Posterior cingulate gyrus (tissue), 11 donors: ENCODE measurements at regions not wholly inside any gene's neighbourhood (a gene's known extent, or its start where the extent isn't known, plus 50 kb on each side); places are given as distances from the start of the nearest gene placed in this dataset.
"Not testable (repeated sequence)": the region's sequence is repeated elsewhere in the genome, so short reads cannot be mapped to it uniquely, and the experiment has no call there.

Experiments used
- DNase-seq, 10 donors: peaks; one replicate each; pipeline versions ENCODE4 v3.0.0 to v3.0.0-alpha.2; 2020 to 2021; ENCODE audit warnings: mixed read lengths in 3 of 10
- intact Hi-C: fragments of 100-400 bp; cut with DNase I; formaldehyde crosslinking; loops from one replicate; pipeline ENCODE4 v1.15.1; 2023

DNA sequence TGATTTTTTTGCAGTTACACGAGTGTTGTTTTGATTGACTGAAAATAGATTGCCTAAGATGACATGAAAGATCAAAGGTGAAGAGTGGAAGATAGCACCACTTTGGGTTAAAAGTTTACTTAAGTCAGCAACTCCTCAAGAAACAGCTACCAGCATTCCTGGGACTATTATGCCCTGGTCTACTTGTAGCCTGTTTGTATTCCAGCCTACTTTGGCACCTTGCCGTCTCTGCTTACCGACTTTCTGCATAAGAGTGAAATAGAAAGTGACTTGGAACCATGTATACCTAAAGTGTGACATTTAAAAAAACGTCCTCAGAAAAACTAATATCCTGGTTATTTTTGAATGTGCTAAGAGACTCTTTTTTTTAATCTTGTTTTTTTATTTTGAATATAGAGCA lies 631.5 kb upstream of the PTBP2 start:
- no peak for DNase-seq
- intact Hi-C loops: no loop called here

DNA sequence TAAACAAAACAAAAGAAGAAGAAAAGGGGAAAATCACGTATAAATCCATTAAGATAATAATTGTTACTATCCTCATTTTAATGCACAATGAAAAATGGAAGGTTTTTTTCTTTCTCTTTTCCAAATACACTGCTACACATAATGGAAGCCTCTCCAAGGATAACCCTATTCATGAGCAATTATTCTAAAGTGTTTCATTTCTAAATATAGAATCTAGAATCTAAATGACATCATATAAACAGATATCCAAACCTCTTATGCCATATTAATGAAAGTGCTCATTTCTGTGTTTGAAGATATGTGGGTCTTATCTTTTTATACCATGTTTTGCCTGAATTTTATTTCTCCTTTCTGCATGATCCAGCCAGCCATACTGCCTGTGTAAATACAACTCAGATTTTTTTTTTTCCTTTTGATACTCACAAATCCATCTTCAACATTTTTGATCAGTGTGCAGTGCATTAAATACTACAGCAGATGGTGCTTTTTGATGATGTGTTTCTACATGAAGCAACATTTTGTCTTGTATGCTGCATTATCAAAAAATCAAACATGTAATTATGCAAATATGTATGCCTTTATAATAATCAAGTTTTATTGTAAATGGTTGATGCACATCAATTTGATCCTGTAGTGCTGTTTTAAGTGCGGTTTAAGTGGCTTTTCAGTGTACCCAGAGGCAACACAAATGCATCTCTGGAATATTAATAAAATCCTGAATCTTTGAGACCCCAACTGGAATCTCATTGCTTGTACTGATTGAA lies 625.6 kb upstream of the PTBP2 start:
- no peak for DNase-seq
- intact Hi-C loops: no loop called here

DNA sequence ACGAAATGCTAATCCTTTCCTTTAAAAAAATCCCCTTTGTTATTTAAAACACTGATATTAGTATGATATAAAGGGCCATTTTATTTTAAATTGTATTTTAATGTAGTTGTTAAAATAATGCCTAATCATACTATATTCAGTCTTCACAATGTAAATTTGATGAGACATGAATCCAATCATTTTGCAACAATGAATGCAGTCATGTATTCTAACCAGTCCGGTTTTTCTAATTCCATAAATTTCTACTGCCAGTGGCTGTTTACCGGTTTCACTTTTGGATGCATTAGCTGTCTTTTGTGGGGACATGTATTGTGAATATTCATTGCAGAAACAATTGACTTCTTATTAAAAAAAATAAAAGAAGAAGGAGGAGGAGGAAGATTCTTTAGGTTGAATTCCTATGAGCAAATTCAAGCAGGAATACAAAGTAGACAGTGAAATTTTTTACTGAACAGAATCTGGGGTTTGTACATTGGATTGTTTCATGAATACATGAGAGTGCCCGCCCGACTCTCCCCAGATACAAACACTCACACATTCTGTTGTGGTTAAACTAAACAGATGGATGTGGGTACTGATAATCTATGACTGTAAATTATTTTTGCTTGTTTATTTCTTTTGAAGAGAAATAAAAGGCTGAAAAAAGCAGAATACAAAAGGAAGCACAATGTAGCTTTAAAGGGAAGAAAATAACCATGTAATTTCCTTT lies 624.8 kb upstream of the PTBP2 start:
- DNase-seq: no peak
- intact Hi-C loops: no loop called here

DNA sequence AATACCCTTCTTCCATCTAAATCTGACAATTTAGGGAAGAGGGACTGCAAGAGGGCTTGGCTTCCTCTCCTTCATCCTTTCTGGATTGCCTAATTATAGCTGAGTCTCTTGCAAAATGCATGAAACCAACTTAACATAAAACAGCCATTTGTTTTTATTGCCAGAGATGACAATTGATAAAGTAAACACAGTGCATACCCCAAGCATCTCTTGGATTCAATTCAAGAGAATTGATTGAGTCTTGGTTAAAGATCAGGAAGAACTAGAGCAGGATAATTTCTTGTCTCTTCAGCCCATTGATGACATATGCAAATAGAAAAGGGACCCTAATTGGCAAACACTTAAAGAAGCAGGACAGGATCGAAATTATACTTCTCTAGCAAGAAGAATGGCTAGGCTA lies 617.1 kb upstream of the PTBP2 start:
- intact Hi-C loops: no loop called here
- DNase-seq: no peak

DNA sequence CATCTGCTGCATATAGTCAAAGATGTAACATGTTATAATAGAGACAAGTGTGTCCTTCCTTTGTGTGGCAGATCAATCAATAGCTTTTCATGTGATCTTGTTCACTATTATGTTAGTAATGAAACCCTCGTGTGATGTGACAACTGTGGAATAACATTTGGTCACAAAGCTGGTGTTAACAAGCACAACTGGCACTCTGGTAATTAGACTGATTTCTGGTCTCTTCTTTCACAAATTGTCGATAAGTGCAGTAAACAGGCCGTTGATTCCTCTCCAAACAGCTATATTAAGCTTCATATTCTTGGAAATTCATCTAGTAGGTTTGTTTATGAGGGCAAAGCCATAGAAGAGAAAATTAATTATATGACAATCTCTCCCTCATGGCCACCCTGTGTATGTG lies 616.7 kb upstream of the PTBP2 start:
- DNase-seq: no peak
- intact Hi-C loops: no loop called here

DNA sequence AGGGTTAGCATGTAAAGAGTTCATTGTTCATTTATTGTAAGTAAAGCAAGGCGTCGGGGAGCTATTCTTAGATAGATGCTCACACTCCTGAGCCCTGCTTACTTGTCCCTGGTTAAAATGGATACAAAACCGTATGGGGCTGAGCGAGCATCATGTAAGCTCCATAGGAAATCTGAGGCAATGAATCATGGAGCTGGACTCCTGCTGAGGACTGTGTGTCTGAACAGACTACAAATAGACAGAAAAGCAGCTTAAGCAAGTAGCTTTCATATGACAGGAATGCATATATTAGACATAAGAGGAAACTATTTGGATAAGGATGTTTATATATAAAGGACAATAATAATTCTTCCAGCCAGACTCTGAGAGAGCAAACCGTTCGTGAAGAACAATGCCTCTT lies 604.9 kb upstream of the PTBP2 start:
- intact Hi-C loops: no loop called here
- no peak for DNase-seq

DNA sequence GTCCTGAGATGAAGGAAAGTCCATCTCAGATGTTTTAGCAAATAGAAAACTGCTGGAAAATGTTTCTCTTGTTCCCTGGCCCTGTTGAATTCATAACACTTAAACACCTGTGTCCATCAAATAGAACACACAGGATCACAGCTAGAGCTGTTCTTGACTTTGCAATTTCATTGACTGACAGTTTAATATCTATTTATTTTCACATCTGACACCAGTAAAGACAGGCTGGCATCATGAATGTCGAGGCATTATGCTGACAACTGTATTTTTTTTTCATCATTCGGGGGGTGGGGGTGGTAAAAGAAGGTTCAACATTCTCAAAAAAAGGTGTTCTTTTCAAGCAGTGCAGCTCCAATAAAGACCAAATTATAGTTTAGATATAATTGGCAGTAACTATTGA lies 591.2 kb upstream of the PTBP2 start:
- DNase-seq: no peak
- intact Hi-C loops: no loop called here

DNA sequence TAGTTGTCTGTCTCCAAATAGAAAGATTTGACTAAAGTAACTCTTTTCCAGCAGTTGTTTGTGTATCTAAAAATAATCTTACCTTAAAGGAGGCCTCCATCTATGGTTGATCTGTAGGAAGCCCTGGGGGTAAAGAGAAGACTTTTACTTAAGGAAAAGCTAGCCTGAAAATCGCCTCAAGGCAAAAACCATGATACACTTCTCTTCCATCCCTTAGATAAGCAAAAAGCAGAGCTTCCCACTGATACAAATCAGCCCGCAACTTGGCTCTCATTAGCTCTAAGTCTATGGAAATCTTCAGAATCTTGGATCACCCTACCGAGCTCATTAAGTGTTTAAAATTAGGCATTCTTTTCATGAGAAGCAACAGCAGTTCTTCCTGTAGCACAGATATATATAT lies 576.9 kb upstream of the PTBP2 start:
- intact Hi-C loops: no loop called here
- DNase-seq: no peak

DNA sequence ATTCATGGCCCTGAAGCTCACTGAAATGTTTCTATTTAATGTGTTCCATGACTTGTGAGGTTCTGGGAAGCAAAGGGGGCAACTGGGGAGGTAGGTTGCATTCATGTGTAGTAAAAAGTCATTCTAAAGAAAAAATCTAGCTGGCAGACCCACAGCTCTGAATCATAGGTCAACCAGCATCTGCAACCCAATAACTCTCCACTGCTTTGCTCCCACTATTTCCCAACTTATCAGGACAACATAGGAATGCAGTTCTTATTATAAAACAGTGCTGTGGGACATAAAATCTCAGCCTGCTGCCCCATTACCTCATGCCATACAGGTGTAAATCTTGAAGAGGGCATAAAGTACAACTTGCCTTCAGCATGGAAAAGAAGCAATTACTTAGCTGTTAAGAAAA lies 576.1 kb upstream of the PTBP2 start:
- intact Hi-C loops: no loop called here
- DNase-seq: no peak

DNA sequence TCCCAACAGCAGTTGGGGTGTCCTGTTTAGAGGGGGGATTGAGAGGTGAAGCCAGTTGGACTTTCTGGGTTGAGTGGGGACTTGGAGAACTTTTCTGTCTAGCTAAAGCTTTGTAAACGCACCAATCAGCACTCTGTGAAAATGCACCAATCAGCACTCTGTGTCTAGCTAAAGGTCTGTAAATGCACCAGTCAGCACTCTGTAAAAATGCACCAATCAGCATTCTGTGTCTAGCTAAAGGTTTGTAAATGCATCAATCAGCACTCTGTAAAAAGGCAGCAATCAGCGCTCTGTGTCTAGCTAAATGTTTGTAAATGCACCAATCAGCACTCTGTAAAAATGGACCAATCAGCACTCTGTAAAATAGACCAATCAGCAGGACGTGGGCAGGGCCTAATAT lies 568.6 kb upstream of the PTBP2 start:
- DNase-seq, intact Hi-C loops: not testable (repeated sequence)

DNA sequence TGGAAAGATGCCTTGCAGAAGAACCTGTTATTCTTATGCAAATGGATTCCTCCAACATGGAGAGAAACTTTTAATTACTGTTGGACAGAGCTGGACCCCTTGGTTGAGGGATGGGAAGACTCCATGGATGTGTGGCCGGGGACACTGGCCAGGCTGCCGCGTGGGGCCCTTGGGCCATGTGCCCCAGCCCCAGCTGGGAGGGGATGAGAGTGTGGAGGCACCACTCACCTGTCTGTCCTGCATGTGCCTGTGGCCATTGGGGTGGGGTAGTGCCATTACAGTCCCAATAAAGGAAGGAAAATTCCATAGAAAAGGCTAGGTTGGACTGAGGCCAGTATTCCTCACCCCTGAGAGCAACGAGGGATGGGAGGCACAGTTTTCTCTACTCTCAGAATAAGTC lies 564.5 kb upstream of the PTBP2 start:
- no peak for DNase-seq
- intact Hi-C loops: no loop called here

DNA sequence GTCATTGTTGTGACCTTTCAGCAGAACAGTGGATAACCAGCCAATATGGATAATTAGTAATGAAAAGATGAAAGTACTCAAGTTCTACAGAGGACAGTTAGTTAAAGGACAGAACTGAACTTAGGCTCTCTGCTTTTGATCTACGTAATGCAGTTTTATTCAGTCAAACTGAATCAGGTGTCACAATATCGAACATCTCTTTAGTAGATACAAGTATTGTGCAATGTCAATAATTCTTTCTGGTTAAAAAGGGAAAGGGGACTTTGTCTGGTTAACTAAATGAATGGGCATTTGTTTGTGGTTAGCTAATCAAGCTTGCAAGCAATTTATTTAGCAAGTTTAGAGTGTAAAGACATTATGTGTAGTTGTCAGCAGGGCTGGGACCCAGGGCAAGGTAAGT lies 562.2 kb upstream of the PTBP2 start:
- no peak for DNase-seq
- intact Hi-C loops: no loop called here

DNA sequence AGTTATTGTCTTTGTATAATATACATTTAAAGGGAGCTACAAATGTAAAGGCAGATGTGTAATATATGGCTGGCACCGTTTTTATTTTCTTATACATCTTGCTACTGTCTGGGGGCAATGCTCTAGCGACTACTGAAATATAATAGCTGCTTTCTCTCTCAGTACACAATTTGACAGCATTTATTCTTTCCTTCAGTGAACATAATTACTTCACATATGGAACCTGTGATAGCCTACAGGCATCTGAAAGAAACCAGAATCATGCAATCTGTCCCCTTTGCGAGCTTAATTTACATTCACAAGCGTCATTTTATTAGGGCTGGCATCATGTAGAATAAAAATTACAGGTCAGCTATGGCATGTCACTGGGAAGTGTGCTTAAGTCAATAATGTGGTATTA lies 557.5 kb upstream of the PTBP2 start:
- intact Hi-C loops: no loop called here
- no peak for DNase-seq

DNA sequence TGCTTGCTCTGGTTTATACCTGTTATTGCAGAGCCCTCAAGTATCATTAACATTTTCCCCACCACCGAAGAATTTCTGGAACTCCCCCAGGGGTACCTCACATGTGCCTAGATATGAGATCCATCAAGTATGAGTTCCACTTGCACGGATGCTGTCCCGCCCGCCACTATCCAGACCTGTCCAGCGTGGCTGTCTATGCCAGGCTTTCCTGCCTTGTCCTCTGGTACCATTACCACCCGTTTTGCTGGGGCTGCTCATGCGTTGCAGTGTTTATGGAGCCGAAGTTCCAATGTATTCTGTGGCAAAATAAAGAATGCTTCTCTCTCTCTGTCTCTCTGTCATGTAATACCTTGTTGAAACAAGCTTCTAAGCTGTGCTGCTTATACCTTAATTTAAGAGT lies 543.5 kb upstream of the PTBP2 start:
- DNase-seq: peak in 1 of 10 donors; percentile 70
- intact Hi-C loops: no loop called here

DNA sequence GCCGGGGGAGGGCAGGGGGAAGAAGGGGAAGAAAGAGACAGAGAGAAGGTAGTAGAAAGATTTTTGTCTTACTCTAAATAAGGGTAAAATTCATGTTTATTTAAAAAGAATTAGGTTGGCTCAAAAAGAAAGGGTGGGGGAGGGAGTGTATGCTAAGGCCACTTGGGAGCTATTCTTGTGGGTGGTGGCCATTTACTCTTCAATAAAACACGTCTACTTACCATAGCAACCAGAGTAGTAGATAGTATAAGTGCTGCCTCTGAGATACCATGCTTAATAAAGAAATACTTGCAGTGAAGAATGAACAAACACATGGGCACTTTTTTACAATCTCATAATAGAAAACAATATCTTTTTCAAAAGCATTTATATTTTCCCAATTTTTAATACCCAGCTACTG lies 538.1 kb upstream of the PTBP2 start:
- intact Hi-C loops: no loop called here
- DNase-seq: no peak

DNA sequence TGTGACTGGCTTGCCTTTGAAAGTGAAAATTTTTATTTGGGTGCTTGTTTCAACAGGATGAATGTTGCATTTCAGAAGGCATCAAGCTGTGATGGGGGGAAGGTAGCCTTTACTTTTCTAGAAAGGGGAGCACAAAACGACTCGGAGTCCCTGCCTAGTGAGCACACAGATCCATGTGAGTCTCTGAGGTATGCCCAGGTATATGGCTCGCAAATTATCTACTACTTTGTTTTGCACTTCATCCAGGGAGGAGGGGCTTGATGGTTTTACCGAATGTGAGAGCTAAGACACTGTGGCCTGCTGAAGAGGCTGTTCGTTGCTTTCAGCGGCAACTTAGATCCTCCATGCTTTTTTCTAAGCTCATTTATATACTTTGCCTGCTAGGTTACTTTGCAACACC lies 537.7 kb upstream of the PTBP2 start:
- intact Hi-C loops: no loop called here
- DNase-seq: no peak

DNA sequence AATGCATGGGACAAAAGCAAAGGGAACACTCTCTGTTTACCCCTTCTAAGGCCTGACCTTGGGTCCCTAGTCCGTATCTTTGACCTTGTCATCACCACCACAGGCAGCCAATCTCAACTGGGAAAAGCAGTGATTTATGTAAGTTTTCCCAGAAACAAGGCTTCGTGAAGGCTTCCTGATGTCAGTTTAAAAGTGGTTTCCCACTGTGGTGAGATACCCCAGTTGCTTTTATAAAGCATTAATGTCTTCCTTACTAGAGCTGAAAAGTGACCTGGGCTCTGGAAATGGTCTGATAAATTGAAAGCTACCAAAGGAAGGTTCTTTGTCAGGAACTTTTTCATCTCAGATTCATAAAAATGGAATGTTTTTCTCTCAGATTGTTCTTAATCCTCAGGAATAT lies 536.4 kb upstream of the PTBP2 start:
- DNase-seq: no peak
- intact Hi-C loops: no loop called here

DNA sequence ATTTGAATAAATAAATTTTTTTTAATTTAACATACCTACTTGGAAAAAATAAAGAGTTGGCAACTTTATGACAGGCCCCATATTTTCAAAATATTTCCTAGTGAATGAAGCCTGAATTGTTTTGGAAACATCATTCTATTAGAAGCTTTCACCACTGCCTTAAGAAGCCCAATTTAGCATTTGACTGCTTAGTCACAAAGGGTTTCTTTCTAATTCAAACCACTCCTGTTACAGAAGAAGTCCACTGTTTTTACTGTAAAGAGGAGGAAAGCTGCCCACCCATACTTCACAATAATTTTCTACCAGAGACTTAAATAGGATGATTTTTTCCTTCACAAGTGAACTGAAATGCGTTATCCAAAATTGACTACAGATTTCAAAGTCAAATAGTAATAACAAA lies 534.6 kb upstream of the PTBP2 start:
- intact Hi-C loops: no loop called here
- no peak for DNase-seq

DNA sequence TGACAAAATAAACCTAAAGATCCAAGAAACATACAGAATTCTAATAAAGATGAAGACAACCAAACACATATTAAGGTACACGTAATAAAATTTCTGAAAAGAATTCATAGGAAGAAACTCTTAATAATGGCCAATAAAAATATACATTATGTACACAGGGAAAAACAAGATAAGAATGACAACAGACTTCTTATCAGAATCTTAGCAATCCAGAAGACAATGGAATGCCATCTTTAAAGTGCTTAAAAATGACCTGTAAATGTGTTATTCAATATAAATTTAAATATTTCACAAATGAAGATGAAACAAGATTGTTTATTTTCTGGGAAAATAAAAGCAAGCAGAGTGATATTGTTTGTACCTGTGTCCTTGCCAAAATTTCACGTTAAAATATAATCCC lies 530.4 kb upstream of the PTBP2 start:
- DNase-seq: no peak
- intact Hi-C loops: no loop called here

DNA sequence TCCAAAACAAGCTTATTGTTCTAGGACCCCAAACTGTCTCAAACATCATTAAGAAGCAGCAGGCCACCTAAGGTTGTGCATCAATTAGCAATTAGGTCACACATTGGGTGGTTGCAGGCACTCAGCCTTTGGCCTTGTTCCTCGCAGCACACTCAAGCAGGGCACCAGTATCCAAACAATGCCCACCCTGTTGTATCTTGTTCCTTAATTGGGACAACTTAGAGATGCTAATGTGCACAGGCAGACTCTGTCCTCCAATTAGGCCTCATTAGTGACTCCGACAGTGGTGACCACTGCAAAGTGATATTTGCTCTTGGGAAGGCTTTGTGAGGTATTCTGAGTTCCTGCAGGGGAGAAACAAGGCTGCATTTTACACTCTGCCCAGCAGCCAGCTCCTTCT lies 515.1 kb upstream of the PTBP2 start:
- intact Hi-C loops: no loop called here
- DNase-seq: peak in 8 of 10 donors; percentile 8 to 74 (median 20)

DNA sequence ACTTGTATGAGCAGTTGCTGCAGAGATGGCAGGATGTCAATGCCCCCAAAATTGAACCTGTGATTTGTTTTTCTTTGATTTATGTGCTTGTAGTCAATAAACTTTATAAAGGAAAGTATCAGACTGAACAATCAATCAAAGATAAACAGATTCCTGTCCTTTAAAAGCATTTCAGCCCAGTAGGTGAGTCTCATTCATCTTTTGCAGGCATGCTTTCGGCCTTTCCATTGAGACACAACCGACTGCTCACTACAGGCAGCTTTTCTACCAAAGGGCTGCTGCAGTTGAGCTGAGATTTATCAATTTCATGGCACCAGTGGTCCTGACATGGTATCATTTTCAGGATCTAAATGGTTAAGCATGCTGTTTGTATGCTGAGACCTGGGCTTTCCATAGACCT lies 513.6 kb upstream of the PTBP2 start:
- no peak for DNase-seq
- intact Hi-C loops: no loop called here

DNA sequence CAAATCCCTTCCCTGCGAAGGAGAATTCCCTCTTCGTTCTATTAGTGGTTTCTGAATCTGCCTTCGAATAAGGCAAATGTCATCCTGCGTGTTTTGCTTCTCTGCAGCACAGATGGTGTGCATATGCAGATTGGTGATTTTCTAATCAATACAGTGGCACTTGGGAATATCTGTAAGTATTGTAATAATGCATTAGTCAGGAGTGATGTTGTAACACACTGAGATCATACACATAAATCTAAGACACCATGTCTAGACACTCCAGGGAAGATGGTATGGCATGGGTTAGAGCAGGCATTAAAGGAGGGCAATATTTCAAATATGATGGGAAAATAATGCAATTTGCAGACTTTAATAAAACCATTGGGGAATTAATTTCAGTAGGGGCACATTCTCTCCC lies 513.2 kb upstream of the PTBP2 start:
- intact Hi-C loops: no loop called here
- DNase-seq: no peak

DNA sequence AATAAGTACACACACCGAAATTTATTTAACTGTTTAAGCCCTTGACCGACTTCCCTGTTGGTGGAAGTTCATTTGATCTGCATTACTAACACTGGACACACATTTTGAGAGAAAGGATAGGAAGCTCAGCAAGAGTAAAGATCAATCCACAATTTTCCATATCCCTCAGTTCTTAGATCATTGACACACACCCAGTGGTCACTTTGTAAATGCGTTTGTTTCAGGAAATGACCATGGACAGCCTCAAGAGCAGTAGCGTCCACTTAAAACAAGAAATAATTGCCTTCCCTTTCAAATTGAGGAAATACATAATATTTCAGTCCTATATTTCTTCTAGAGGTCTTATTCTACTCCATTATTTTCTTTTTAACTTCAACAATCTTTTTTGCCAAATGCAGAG lies 511.5 kb upstream of the PTBP2 start:
- intact Hi-C loops: no loop called here
- no peak for DNase-seq
